GM12865 (cell line): ENCODE measurements at regions not wholly inside any gene's neighbourhood (a gene's known extent, or its start where the extent isn't known, plus 50 kb on each side); places are given as distances from the start of the nearest gene placed in this dataset.

ENCODE experiments used
- DNase-seq: peaks from one replicate; pipeline ENCODE4 v3.0.0; 2010; ENCODE audit warnings: low read depth
- H3K4me3 ChIP-seq: 2 replicates; pipeline ENCODE4 v1.5.1; 2011; ENCODE audit warnings: mild to moderate bottlenecking, low read depth, low read length, control low read depth
- TF ChIP-seq, protein P1 (sequence below): IDR thresholded peaks from 2 replicates; pipeline ENCODE4 v1.5.1; 2011; ENCODE audit warnings: low read length, control low read depth, low read depth, inconsistent platforms; ENCODE audit not compliant: insufficient read depth; ENCODE audit errors: missing control alignments

DNA sequence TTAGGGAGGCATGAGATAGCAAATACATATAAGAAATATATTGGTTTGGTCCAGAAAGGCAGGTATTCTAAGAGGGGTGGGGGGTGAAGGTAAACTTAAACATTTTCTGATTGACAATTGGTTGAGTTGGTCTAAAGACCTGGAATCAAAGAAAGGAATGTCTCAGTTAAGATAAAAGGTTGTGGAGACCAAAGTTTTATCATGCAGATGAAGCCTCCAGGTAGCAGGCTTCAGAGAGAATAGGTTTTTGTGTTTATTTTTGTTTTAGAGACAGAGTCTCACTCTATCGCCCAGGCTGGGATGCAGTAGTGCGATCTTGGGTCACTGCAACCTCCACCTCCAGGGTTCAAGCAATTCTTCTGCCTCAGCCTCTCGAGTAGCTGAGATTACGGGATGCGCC is 80.5 kb downstream of the NPAP1 start:
- no peak for DNase-seq
- H3K4me3 ChIP-seq, result no peak overlapping the region
- TF ChIP-seq, protein P1, sequence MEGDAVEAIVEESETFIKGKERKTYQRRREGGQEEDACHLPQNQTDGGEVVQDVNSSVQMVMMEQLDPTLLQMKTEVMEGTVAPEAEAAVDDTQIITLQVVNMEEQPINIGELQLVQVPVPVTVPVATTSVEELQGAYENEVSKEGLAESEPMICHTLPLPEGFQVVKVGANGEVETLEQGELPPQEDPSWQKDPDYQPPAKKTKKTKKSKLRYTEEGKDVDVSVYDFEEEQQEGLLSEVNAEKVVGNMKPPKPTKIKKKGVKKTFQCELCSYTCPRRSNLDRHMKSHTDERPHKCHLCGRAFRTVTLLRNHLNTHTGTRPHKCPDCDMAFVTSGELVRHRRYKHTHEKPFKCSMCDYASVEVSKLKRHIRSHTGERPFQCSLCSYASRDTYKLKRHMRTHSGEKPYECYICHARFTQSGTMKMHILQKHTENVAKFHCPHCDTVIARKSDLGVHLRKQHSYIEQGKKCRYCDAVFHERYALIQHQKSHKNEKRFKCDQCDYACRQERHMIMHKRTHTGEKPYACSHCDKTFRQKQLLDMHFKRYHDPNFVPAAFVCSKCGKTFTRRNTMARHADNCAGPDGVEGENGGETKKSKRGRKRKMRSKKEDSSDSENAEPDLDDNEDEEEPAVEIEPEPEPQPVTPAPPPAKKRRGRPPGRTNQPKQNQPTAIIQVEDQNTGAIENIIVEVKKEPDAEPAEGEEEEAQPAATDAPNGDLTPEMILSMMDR, result no peak

DNA sequence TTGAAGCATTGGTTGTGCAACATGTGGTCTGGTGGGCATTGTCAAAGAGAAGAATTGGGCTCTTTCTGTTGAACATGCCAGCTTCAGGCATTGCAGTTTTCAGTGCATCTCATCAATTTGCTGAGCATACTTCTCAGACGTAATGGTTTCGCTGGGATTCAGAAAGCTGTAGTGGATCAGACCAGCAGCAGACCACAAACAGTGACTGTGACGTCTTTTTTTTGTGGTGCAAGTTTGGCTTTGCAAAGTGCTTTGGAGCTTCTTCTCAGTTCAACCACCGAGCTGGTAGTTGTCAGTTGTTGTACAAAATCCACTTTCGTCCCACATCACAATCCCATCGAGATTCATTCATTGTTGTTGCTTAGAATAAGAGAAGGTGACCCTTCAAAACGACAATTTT is 84.5 kb downstream of the NPAP1 start:
- TF ChIP-seq, protein P1, result no peak
- H3K4me3 ChIP-seq, result no peak overlapping the region
- DNase-seq, result no peak

DNA sequence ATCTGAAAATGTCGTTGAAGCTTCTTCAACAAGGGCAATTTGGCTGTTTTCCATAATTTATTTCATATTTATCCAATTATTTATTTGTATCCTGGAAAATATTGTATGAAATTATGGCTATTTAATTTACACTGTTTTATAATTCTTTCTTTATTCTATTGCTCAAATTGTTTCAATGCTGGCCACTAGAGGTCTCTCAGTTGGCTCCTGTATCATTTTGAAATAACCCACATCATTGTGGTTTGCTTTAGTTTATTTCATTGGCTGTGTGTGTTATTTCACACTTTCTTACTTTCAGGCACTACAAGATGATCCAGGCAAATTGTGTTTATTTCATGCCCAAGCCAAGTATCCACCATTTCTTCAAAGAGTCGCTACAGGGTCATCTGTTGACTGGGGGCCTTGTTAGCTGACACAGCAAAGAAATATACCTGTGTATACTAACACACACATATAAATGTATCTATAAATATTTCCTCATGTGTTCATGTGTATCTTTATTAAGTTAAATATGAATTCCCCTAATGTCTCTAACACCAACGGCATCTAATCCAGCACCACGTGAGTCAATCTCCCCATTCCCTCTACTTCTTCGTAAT is 86.2 kb downstream of the NPAP1 start:
- no peak overlapping the region for H3K4me3 ChIP-seq
- DNase-seq, result no peak
- TF ChIP-seq, protein P1, result peak; percentile 8

GRCh38 chr15:24763891-24764290 is 88.3 kb downstream of the NPAP1 start:
- TF ChIP-seq, protein P1, result no peak
- H3K4me3 ChIP-seq, result no peak overlapping the region
- DNase-seq, result no peak

GRCh38 chr15:24764375-24765171 is 89.0 kb downstream of the NPAP1 start:
- no peak overlapping the region for H3K4me3 ChIP-seq
- TF ChIP-seq, protein P1, result no peak
- no peak for DNase-seq

GRCh38 chr15:24766511-24767133 is 91.0 kb downstream of the NPAP1 start:
- H3K4me3 ChIP-seq, result no peak overlapping the region
- TF ChIP-seq, protein P1, result no peak
- no peak for DNase-seq
